ENCODE measurements at regions not wholly inside any gene's neighbourhood (a gene's known extent, or its start where the extent isn't known, plus 50 kb on each side); places are given as distances from the start of the nearest gene placed in this dataset.

GRCh38 chrX:121221322-121221977 lies 174.0 kb downstream of the GLUD2 start:
- no peak for TF ChIP-seq CTCF (IDR thresholded peaks at IDR 0.05)
- TF ChIP-seq POLR2A (IDR thresholded peaks at IDR 0.05), result no peak
